ENCODE measurements at regions not wholly inside any gene's neighbourhood (a gene's known extent, or its start where the extent isn't known, plus 50 kb on each side); places are given as distances from the start of the nearest gene placed in this dataset.
A peak's percentile ranks its signal among the peaks of the same experiment; 100 is the strongest.

DNA sequence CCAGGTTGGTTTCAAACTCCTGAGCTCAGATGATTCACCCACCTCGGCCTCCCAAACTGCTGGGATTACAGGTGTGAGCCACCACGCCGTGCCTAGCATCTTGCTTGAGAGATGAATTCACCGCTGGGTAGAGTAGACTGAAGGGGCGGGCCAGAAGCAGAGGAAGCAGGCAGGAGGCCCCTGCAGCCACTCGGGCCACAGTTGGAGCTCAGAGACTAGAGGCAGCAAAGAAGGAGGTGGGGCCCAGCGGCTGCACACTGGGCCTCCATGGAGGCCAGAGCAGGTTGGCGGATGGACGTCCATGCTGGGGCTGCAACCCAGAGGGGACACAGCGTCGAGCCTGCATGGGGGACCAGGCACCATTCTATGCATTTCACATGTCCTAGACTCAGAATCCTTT lies 88.4 kb upstream of the FGF3 start:
- Histone ChIP-seq H3K27ac (no peak overlapping the region), H3K9me3 (no peaks in the 10 kb centered on the region), H3K4me1 (peaks cover 16% of the 10 kb centered on the region), H3K4me3 (no peak overlapping the region), H3K36me3 (ENCODE audit: low read depth, missing control alignments) (no peaks in the 10 kb centered on the region), H3K27me3 (no peaks in the 10 kb centered on the region)
- TF ChIP-seq POLR2A (IDR thresholded peaks at IDR 0.05) = no peak
- TF ChIP-seq, protein P1, sequence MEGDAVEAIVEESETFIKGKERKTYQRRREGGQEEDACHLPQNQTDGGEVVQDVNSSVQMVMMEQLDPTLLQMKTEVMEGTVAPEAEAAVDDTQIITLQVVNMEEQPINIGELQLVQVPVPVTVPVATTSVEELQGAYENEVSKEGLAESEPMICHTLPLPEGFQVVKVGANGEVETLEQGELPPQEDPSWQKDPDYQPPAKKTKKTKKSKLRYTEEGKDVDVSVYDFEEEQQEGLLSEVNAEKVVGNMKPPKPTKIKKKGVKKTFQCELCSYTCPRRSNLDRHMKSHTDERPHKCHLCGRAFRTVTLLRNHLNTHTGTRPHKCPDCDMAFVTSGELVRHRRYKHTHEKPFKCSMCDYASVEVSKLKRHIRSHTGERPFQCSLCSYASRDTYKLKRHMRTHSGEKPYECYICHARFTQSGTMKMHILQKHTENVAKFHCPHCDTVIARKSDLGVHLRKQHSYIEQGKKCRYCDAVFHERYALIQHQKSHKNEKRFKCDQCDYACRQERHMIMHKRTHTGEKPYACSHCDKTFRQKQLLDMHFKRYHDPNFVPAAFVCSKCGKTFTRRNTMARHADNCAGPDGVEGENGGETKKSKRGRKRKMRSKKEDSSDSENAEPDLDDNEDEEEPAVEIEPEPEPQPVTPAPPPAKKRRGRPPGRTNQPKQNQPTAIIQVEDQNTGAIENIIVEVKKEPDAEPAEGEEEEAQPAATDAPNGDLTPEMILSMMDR (IDR thresholded peaks at IDR 0.05) = no peak
- no peak for DNase-seq
- WGBS, 2 donors = 91 to 94% methylated on average over 9 to 11 of the region's 11 CpGs
- intact Hi-C loops (cut with DNase I; ENCODE audit: low total_unique reads) = no loop called here

DNA sequence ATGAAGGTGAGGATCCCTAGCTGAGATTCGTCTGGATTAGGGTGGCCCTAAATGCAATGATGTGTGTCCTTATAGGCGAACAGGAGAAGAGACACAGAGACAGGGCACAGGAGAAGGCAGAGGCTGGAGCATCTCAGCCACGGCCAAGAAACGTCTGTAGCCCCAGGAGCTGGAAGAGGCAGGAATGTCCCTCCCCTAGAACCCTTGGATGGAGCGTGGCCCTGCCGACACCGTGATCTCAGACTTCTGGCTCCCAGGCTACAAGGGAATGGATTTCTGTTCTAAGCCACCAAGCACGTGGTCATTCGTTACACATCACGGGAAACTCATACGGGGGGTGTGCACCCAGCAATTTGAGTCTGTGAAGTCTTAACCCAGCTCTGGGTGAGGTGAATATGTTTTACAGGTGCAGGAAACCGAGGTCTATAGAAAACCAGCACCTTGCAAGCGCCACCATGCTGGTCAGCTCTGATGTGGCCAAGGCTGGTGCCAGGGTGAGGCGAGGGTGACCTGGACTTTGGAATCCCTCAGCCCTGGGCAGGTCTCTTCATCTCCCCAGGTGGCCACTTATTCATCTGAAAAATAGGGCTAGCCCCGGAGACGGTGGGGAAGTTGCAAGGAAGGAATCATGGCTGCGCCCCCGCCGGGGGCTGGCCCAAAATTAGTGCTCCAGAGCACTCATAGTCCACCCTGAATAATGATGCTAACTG lies 89.5 kb upstream of the FGF3 start:
- WGBS, 2 donors = 59 to 75% methylated on average over 15 to 19 of the region's 19 CpGs
- no peak for DNase-seq
- intact Hi-C loops (cut with DNase I; ENCODE audit: low total_unique reads) = no loop called here

DNA sequence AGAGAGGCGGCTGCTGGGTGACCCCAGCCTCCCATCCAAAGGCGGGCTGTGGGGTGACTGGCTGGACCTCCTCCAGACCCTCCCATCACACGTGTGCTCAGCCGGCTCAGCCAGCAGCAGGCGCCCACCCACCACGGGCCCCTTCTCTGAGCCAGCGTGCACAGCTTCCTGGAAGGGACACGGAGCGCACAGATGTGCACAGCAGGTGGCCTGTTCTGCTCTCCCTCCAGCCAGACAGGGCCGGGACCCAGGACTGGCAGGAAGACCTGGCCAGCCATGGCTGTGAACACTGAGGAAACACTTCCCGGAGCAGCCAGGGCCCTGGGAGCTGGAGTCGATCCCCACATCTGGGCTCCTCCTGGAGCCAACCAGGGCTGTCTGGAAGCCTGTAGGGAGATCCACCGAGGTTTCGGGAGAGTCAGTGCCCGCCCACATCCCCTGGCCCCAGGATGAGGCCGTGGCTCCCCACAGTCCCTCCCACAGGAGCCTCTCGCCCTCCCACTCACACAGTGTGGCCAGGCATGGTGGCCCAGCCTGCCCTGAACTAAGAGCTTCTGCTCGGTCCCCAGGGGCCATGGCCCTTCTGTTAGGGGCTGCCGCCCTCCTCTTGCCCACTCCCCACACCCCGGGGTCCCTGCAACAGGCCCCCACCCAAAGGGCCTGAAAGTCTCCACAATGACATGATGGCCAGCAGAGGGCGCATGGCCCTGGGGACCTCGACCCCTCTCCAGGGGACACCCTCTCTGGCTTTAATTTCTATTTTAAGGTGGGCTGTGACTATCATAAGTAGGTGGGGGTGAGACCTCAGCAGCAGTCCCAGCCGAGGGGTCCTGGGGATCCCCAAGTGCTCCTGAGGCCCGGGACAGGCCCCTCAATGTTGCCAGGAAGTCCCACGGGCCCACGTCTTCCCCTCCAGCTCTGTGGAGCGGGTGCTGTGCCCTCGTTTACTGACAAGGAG lies 90.6 kb upstream of the FGF3 start:
- DNase-seq = no peak
- no peak for TF ChIP-seq POLR2A (IDR thresholded peaks at IDR 0.05)
- TF ChIP-seq, protein P1 (IDR thresholded peaks at IDR 0.05) = peak in 2 of 3 experiments; percentile 17 to 48
- intact Hi-C loops (cut with DNase I; ENCODE audit: low total_unique reads) = no loop called here
- 48 to 57% methylated on average over 3 to 27 of the region's 28 CpGs for WGBS, 2 donors
- H3K36me3 ChIP-seq (ENCODE audit: low read depth, missing control alignments) = no peaks in the 10 kb centered on the region
- H3K9me3 ChIP-seq = no peaks in the 10 kb centered on the region
- H3K27ac ChIP-seq = no peak overlapping the region
- H3K4me3 ChIP-seq = no peak overlapping the region
- H3K4me1 ChIP-seq = peaks cover 16% of the 10 kb centered on the region
- H3K27me3 ChIP-seq = no peaks in the 10 kb centered on the region

More for the DNA sequence above, 89.5 kb upstream of the FGF3 start:
- Histone ChIP-seq H3K36me3 (ENCODE audit: low read depth, missing control alignments) (no peaks in the 10 kb centered on the region), H3K27ac (no peak overlapping the region), H3K27me3 (no peaks in the 10 kb centered on the region), H3K9me3 (no peaks in the 10 kb centered on the region), H3K4me3 (no peak overlapping the region), H3K4me1 (peaks cover 16% of the 10 kb centered on the region)
- TF ChIP-seq, protein P1 (IDR thresholded peaks at IDR 0.05) = no peak
- no peak for TF ChIP-seq POLR2A (IDR thresholded peaks at IDR 0.05)

DNA sequence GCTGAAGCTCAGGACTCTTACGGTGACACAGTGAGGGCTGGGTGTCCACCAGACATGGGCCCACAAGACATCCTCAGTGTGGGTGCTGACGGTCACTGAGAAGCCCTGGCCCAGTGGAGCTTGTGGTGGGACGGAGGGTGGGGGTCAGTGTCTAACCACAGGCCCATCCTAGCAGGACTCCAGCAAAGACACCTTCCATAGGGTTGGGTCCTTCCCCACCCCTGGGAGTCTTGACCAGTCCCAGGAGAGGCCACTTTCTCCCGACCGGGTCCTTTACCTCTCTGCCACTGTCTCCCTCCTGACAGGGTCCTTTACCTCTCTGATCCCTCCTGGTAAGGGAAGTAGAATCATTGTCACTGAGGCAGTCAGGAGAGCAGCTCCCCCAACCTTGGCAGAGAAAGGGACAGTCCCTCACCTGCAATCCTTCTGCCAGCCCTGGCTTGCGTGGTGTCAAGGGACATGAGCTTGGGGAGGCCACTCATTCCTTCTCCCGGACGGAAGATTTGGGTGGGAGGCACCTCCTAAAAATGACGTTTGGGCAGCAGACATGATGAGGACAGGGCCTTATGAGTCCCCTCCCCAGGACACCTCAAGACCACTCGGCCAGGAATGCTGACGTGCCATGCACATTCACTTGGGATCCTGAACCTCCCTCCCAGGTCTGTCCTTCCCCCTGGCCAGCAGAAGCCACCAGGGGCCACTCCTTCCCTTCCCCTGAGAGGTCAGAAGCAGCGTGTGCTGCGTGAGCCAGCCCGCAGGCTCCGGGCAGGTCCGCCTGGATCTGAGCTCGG lies 91.5 kb upstream of the FGF3 start:
- 74 to 75% methylated on average over 13 to 17 of the region's 17 CpGs for WGBS, 2 donors
- Histone ChIP-seq H3K27ac (no peak overlapping the region), H3K27me3 (no peaks in the 10 kb centered on the region), H3K4me1 (peaks cover 15% of the 10 kb centered on the region), H3K9me3 (no peaks in the 10 kb centered on the region), H3K4me3 (no peak overlapping the region), H3K36me3 (ENCODE audit: low read depth, missing control alignments) (no peaks in the 10 kb centered on the region)
- no peak for DNase-seq
- TF ChIP-seq, protein P1 (IDR thresholded peaks at IDR 0.05) = no peak
- no peak for TF ChIP-seq POLR2A (IDR thresholded peaks at IDR 0.05)
- intact Hi-C loops (cut with DNase I; ENCODE audit: low total_unique reads) = no loop called here

All from testis (tissue), 2 donors.